ENCODE measurements at regions not wholly inside any gene's neighbourhood (a gene's known extent, or its start where the extent isn't known, plus 50 kb on each side); places are given as distances from the start of the nearest gene placed in this dataset.

DNA sequence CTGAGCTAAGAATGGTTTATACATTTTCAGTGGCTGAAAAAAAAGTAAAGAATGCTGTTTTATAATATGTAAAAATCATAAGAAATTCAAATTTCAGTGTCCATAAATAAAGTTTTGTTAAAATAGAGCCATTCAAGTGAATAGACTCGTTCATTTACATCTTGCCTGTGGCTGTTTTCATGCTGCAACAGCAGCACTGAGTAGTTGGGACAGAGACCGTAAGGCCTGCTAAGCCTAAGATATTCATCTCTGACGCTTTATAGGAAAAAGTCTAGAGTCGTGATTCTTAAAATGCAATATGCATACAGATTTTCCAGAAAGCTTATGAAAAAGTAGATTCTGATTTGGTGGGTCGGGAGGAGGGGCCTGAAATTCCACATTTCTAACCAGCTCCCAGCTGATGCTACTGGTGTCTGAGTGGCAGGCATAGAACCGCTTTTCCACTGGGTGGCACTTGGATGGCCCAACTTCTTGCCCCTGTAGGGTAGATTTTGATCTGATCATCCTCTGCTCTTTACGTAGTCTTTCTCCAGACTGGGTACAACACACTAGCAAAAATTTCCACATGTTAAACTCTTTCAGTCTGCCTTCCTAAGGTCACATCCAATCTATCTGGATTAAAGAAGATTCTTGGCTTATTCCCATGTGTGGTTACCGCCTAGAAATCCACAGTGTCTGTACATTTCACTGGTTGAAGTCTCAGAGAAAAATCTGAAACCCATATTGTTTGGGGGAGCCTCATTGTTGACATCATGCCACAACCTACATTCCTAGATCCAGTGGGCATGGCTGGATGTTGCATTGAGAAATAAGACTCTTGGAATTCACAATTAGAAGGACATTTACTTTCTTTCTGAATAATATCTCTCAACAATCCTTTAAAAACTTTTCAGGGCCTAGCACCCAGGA is 151.2 kb downstream of the C12orf75 start:
- TF ChIP-seq, protein P1, sequence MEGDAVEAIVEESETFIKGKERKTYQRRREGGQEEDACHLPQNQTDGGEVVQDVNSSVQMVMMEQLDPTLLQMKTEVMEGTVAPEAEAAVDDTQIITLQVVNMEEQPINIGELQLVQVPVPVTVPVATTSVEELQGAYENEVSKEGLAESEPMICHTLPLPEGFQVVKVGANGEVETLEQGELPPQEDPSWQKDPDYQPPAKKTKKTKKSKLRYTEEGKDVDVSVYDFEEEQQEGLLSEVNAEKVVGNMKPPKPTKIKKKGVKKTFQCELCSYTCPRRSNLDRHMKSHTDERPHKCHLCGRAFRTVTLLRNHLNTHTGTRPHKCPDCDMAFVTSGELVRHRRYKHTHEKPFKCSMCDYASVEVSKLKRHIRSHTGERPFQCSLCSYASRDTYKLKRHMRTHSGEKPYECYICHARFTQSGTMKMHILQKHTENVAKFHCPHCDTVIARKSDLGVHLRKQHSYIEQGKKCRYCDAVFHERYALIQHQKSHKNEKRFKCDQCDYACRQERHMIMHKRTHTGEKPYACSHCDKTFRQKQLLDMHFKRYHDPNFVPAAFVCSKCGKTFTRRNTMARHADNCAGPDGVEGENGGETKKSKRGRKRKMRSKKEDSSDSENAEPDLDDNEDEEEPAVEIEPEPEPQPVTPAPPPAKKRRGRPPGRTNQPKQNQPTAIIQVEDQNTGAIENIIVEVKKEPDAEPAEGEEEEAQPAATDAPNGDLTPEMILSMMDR (IDR thresholded peaks at IDR 0.05), result no peak
- Histone ChIP-seq H3K27ac (peak overlapping the region; percentile 6), H3K4me3 (ENCODE audit: low read depth, low read length) (no peak overlapping the region), H3K4me1 (peaks cover 44% of the 10 kb centered on the region), H3K79me2 (no peaks in the 10 kb centered on the region), H2AFZ (peak overlapping the region; percentile 19), H3K27me3 (ENCODE audit: control insufficient read depth, insufficient read depth, low read length) (no peaks in the 10 kb centered on the region), H3K9ac (no peak overlapping the region), H3K4me2 (ENCODE audit: low read length) (no peak overlapping the region), H3K36me3 (ENCODE audit: control insufficient read depth, insufficient read depth, low read length) (no peaks in the 10 kb centered on the region), H3K9me3 (ENCODE audit: control insufficient read depth, low read length) (no peaks in the 10 kb centered on the region)

DNA sequence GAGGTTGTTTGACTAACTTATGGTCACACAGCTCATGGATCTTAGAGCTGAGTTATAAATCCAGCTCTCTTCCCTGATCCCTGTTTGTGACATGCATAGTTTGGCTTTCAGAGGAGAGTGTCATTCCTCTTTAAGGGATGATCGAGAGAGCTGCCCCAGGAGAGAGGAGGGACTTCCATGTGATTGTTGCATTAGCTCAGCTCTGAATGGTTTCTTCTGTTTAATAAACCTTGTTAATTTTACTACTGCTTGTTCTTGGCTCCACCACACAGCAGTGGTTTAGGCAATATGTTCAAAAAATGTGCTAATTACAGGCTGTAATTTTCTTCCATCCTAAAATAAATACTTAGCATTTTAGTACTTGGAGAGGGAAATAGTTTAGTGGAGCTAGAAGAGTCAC is 152.5 kb downstream of the C12orf75 start:
- no peaks in the 10 kb centered on the region for H3K9me3 ChIP-seq (ENCODE audit: control insufficient read depth, low read length)
- H3K4me2 ChIP-seq (ENCODE audit: low read length), result no peak overlapping the region
- H3K27ac ChIP-seq, result peak overlapping the region; percentile 62
- peaks cover 44% of the 10 kb centered on the region for H3K4me1 ChIP-seq
- no peaks in the 10 kb centered on the region for H3K36me3 ChIP-seq (ENCODE audit: control insufficient read depth, insufficient read depth, low read length)
- no peaks in the 10 kb centered on the region for H3K79me2 ChIP-seq
- peak overlapping the region; percentile 12 for H2AFZ ChIP-seq
- no peaks in the 10 kb centered on the region for H3K27me3 ChIP-seq (ENCODE audit: control insufficient read depth, insufficient read depth, low read length)
- H3K4me3 ChIP-seq (ENCODE audit: low read depth, low read length), result no peak overlapping the region
- H3K9ac ChIP-seq, result no peak overlapping the region
- TF ChIP-seq, protein P1 (IDR thresholded peaks at IDR 0.05), result no peak

DNA sequence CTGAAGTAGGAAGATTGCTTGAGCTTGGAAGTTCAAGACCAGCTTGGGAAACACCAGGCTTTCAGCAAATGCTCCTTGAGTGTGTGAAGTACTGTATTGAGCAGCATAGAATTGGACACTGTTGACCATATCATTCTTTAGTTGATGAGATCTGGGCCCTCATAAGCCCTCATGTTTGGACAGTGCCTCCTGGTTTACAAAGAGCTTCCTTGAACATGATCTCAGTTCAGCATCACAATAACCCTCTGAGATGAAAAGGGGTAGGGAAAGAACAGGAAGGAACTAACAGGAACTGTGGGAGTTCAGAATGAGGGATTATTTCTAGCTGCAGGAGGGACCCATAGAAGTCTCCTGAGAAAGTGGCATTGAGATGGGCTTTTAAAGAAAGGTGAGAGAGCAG is 153.2 kb downstream of the C12orf75 start:
- Histone ChIP-seq H3K9ac (no peak overlapping the region), H3K27ac (peak overlapping the region; percentile 62), H3K4me1 (peaks cover 44% of the 10 kb centered on the region), H3K27me3 (ENCODE audit: control insufficient read depth, insufficient read depth, low read length) (no peaks in the 10 kb centered on the region), H3K36me3 (ENCODE audit: control insufficient read depth, insufficient read depth, low read length) (no peaks in the 10 kb centered on the region), H3K79me2 (no peaks in the 10 kb centered on the region), H3K4me2 (ENCODE audit: low read length) (no peak overlapping the region), H3K4me3 (ENCODE audit: low read depth, low read length) (no peak overlapping the region), H2AFZ (peak overlapping the region; percentile 9), H3K9me3 (ENCODE audit: control insufficient read depth, low read length) (no peaks in the 10 kb centered on the region)
- TF ChIP-seq, protein P1 (IDR thresholded peaks at IDR 0.05), result no peak

DNA sequence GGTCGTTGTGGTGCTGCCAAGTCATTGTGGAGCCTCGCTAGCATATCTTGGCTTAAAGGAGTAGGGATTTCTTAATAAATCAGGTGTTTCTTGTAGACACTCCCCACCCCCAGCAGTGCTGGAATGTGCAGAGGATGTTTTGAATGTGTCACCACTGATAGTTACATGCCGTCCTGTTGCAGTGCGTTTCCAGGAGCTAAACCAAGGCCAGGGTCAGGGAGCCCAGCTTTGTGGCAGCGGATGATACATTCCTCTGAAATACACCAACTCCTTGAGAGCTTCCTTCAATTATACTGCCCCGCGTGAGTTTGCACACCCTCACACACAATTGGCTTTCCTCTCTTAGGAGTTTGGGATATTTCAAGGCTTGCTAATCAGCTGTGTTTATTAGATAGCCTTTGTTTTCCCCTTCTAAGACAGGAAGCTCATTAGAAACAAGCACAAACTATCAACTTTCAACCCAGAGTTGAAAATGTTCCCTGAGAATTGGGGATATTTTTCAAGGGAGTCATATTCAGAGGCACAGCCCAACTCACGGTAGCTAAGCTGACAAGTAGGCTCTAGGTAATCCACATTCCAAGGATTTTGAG is 154.9 kb downstream of the C12orf75 start:
- no peak overlapping the region for H3K4me2 ChIP-seq (ENCODE audit: low read length)

More for the DNA sequence above, 154.9 kb downstream of the C12orf75 start:
- H3K27ac ChIP-seq, result peak overlapping the region; percentile 62
- TF ChIP-seq, protein P1 (IDR thresholded peaks at IDR 0.05), result no peak
- H3K9me3 ChIP-seq (ENCODE audit: control insufficient read depth, low read length), result no peaks in the 10 kb centered on the region
- H2AFZ ChIP-seq, result peak overlapping the region; percentile 68
- no peaks in the 10 kb centered on the region for H3K36me3 ChIP-seq (ENCODE audit: control insufficient read depth, insufficient read depth, low read length)
- H3K79me2 ChIP-seq, result no peaks in the 10 kb centered on the region
- peaks cover 46% of the 10 kb centered on the region for H3K4me1 ChIP-seq
- H3K4me3 ChIP-seq (ENCODE audit: low read depth, low read length), result no peak overlapping the region
- no peak overlapping the region for H3K9ac ChIP-seq
- no peaks in the 10 kb centered on the region for H3K27me3 ChIP-seq (ENCODE audit: control insufficient read depth, insufficient read depth, low read length)
